BLaER1 (cell line): ENCODE measurements at regions not wholly inside any gene's neighbourhood (a gene's known extent, or its start where the extent isn't known, plus 50 kb on each side); places are given as distances from the start of the nearest gene placed in this dataset.

Experiments used
- H3K27ac ChIP-seq: shearing (Covaris generic); formaldehyde crosslinking; 2 replicates; pipeline ENCODE4 v1.8.1; 2022
- H3K27me3 ChIP-seq: shearing (Covaris generic); formaldehyde crosslinking; 2 replicates; pipeline ENCODE4 v1.8.1; 2022
- H3K36me3 ChIP-seq: shearing (Covaris generic); formaldehyde crosslinking; 2 replicates; pipeline ENCODE4 v1.8.1; 2022
- H3K4me1 ChIP-seq: shearing (Covaris generic); formaldehyde crosslinking; 2 replicates; pipeline ENCODE4 v1.8.1; 2022
- H3K4me2 ChIP-seq: shearing (Covaris generic); formaldehyde crosslinking; 2 replicates; pipeline ENCODE4 v1.8.1; 2022
- H3K4me3 ChIP-seq: shearing (Covaris generic); formaldehyde crosslinking; 2 replicates; pipeline ENCODE4 v1.8.1; 2022
- H3K9ac ChIP-seq: shearing (Covaris generic); formaldehyde crosslinking; 2 replicates; pipeline ENCODE4 v1.8.1; 2022
- H3K9me3 ChIP-seq: shearing (Covaris generic); formaldehyde crosslinking; 2 replicates; pipeline ENCODE4 v1.8.1; 2022
- H4K20me1 ChIP-seq: shearing (Covaris generic); formaldehyde crosslinking; 2 replicates; pipeline ENCODE4 v1.8.1; 2022
- Cebpa-rat ChIP-seq: shearing (Covaris generic); IDR thresholded peaks from 2 replicates; pipeline ENCODE4 v1.8.1; 2022

DNA sequence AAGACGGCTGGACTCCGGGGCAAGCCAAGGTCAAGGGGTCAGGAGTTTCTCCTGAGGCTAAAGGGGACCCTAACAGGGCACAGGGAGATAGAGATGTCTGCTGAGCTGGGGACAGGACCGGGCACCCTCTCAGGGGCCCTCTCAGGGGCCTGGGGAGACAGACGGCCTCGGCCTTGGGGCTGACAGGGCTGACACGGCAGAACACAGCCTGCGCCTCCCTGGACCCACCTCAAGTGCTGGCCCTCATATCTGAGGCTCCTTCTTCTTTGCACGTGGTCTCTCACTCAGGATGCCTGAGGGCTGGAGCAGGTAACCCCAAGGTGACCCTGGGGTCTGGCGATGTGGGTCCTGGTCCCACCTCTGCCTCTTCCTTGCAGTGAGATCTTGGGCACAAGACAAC, 186.9 kb upstream of the TNRC6C start:
- H3K36me3 ChIP-seq = no peaks in the 10 kb centered on the region
- no peak overlapping the region for H3K4me3 ChIP-seq
- no peaks in the 10 kb centered on the region for H3K9me3 ChIP-seq
- no peaks in the 10 kb centered on the region for H4K20me1 ChIP-seq
- no peak overlapping the region for H3K9ac ChIP-seq
- no peak for TF ChIP-seq Cebpa-rat
- no peak overlapping the region for H3K27ac ChIP-seq
- H3K27me3 ChIP-seq = no peaks in the 10 kb centered on the region
- H3K4me1 ChIP-seq = peaks cover 34% of the 10 kb centered on the region
- no peak overlapping the region for H3K4me2 ChIP-seq

DNA sequence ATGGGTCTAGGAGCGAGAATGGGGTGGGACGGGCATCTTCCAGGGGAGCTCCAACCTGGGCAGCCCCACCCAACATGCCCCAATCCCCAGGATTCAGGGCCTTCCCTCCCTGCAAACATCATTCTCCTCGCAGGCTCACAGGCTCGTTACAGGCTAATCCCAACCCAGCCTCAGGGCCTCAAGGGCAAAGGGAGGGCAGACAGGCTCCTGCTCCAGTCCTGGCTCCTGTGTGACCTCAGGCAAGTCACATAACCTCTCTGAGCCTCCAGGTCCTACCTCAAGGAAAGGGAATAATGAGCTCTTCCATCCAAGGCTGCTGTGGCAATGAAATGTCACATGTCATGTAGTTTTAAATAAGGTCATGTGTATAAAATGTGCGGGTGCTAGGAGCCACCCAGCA, 186.5 kb upstream of the TNRC6C start:
- H3K4me2 ChIP-seq = peak overlapping the region; percentile 73
- H3K9me3 ChIP-seq = no peaks in the 10 kb centered on the region
- no peak overlapping the region for H3K9ac ChIP-seq
- H3K4me1 ChIP-seq = peaks cover 34% of the 10 kb centered on the region
- no peak for TF ChIP-seq Cebpa-rat
- H3K36me3 ChIP-seq = no peaks in the 10 kb centered on the region
- no peaks in the 10 kb centered on the region for H3K27me3 ChIP-seq
- no peak overlapping the region for H3K4me3 ChIP-seq
- no peaks in the 10 kb centered on the region for H4K20me1 ChIP-seq
- no peak overlapping the region for H3K27ac ChIP-seq

DNA sequence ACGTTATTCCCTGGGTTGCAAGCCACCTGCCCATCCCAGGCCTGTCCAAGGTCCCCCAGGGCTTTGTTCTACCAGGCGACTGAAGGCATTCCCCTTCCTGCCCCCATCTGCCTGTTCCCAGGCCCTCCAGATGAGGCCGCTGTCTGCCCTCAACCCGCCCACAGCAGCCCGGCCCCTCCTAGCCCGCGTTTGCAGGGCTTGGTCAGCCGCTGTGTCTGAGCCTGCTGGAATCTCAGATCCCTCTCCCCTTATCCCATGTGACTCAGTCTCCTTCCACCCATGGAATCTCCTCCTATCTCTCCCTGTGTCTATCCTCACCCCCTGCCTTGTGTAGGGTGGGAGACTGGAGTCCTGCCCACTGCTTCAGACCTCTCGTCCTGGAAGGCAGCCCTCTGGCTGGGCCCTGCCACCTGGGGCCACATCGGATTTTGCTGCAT, 186.0 kb upstream of the TNRC6C start:
- peak overlapping the region; percentile 73 for H3K4me2 ChIP-seq
- TF ChIP-seq Cebpa-rat = no peak

DNA sequence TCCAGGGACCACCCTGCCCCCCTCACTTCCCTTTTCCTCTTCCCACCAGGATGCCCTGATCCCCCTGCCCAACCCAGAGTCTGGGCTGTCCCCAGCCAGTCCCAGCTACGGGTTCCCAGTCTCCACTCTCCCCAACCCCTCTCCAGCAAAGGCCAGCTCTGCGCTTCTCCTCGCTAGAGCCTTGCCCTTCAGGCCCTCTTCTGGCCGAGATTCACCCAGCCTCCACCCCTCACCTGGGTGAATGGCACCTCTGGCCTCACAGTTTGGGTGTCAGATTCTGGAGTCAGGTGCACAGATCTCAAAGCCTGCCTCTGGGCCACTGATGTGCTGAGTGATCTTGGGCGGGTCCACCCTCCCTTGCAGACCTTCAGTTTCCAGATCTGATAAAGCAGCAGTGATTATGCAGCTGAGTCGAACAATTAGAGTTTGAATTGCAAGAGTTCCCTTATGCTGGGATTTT, 185.6 kb upstream of the TNRC6C start:
- Histone ChIP-seq H3K27ac (no peak overlapping the region), H3K9me3 (no peaks in the 10 kb centered on the region), H3K27me3 (no peaks in the 10 kb centered on the region), H3K4me1 (peaks cover 38% of the 10 kb centered on the region), H3K36me3 (no peaks in the 10 kb centered on the region), H3K4me3 (no peak overlapping the region), H3K9ac (peak overlapping the region; percentile 15; the same call in 1 of the 2 replicates), H4K20me1 (no peaks in the 10 kb centered on the region), H3K4me2 (peak overlapping the region; percentile 73)
- TF ChIP-seq Cebpa-rat = no peak

More for the DNA sequence above, 186.0 kb upstream of the TNRC6C start:
- peaks cover 34% of the 10 kb centered on the region for H3K4me1 ChIP-seq
- H3K36me3 ChIP-seq = no peaks in the 10 kb centered on the region
- peak overlapping the region; percentile 15; the same call in 1 of the 2 replicates for H3K9ac ChIP-seq
- H3K4me3 ChIP-seq = no peak overlapping the region
- no peaks in the 10 kb centered on the region for H3K27me3 ChIP-seq
- H3K9me3 ChIP-seq = no peaks in the 10 kb centered on the region
- no peak overlapping the region for H3K27ac ChIP-seq
- no peaks in the 10 kb centered on the region for H4K20me1 ChIP-seq

DNA sequence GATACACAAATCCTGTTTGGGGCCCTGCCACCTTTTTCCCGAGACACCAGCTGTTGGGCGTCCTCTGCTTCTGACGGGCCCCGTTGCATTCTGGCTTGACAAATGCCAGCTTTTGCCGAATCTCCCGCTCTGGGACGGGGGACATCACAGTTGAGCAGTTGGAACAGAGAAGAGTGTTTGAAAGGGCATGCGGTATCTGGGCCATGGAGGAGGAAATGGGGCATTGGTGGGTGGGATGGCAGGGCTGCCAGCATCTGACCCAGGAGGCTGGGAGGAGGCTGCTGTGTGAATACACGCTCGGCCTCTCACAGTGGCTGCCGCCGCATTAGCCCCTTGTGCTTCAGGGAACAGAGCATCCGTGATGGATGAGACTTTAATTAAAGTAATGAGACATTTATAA, 184.3 kb upstream of the TNRC6C start:
- no peaks in the 10 kb centered on the region for H3K36me3 ChIP-seq
- no peaks in the 10 kb centered on the region for H3K9me3 ChIP-seq
- H3K27me3 ChIP-seq = no peaks in the 10 kb centered on the region
- no peaks in the 10 kb centered on the region for H4K20me1 ChIP-seq
- TF ChIP-seq Cebpa-rat = no peak
- H3K9ac ChIP-seq = no peak overlapping the region
- no peak overlapping the region for H3K4me3 ChIP-seq
- peaks cover 46% of the 10 kb centered on the region for H3K4me1 ChIP-seq
- H3K27ac ChIP-seq = no peak overlapping the region
- no peak overlapping the region for H3K4me2 ChIP-seq

DNA sequence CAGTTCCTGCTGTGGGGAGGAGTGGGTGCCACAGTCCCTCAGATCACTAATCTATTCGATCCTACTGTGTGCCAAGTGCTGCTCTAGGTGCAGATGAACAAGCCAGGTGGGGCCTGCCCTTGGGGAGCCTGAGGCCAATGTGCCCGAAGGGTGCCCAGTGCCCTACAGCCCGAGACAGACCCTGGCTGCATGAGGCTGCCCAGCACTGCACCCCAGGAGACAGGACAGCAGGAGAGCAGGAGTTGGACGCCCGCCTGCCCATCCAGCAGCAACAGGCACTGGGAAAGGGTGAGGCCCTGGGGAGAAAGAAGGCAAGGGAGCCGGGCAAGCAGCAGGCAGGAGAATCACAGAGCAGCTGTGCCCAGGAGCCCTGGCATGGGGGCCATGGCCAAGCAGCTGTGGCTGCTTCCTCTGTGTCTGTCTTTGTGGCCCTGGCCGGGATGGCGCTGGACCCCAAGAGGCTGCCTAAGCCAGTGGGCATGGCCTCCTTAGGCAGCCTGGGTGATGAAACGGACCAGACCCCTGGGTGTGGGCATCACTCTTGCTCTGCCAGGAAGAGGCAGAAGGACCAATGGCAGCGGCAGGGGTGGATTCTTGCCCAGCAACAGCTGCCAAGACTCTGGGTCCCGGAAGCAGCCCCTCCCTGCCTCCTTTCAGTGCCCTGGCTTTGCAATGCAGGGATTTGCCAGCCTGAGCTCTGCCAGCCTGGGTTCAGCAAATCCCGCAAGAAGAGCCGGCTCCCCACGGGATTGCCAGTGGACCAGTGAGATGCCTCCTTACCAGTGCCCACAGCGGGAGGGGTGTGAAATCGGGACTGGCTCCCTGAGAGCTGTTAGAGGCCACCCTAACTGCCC, 179.6 kb upstream of the TNRC6C start:
- Histone ChIP-seq H3K27ac (no peak overlapping the region; the same call in 1 of the 2 replicates), H3K9me3 (no peaks in the 10 kb centered on the region), H3K36me3 (no peaks in the 10 kb centered on the region), H3K4me3 (no peak overlapping the region), H4K20me1 (no peaks in the 10 kb centered on the region), H3K4me2 (peak overlapping the region; percentile 42), H3K9ac (no peak overlapping the region), H3K27me3 (no peaks in the 10 kb centered on the region), H3K4me1 (peaks cover 36% of the 10 kb centered on the region)
- TF ChIP-seq Cebpa-rat = no peak

DNA sequence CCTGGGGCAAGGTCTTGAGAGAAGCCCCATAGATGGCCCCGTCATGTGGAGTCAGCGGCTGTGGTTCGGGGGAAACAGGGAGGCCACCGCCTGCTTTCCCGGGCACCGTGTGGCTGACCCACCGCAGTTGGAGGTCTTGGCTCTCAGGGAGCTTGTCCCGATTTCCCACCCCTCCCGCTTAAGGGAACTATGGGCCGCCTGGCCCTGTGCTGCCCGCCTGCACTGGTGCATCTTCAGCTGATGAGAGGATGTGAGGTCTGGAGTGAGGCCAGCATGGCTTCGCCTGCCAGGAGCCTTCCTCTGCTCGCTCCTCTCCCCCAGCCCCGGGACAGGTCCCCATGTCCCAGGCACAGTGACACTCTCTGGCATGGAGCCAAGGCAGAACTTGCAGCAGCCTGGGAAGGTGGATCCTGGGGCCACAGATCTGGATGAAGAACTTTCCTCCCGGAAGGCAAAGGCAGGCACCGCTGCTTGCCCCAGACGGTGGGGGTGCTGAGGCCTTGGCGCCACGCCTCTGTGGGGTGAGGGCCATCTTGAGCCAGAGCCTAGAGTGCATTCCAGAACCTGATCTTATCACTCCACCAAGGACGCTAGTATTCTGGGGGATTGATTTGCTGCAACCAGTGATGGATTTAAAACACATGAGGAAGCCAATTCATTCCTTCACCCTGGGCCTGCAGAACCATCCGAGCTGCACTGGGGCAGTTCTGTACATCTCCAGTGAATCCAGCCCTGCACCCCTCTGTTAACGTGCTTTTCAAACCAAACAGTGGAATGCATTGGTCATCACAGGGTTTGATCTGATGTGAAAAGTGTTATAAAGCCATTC, 178.6 kb upstream of the TNRC6C start:
- no peaks in the 10 kb centered on the region for H3K27me3 ChIP-seq
- H3K36me3 ChIP-seq = no peaks in the 10 kb centered on the region
- H3K4me1 ChIP-seq = peaks cover 36% of the 10 kb centered on the region
- no peak overlapping the region; the same call in 1 of the 2 replicates for H3K27ac ChIP-seq
- H3K9me3 ChIP-seq = no peaks in the 10 kb centered on the region
- H3K4me2 ChIP-seq = peak overlapping the region; percentile 42
- H4K20me1 ChIP-seq = no peaks in the 10 kb centered on the region
- H3K9ac ChIP-seq = no peak overlapping the region
- TF ChIP-seq Cebpa-rat = no peak
- no peak overlapping the region for H3K4me3 ChIP-seq

DNA sequence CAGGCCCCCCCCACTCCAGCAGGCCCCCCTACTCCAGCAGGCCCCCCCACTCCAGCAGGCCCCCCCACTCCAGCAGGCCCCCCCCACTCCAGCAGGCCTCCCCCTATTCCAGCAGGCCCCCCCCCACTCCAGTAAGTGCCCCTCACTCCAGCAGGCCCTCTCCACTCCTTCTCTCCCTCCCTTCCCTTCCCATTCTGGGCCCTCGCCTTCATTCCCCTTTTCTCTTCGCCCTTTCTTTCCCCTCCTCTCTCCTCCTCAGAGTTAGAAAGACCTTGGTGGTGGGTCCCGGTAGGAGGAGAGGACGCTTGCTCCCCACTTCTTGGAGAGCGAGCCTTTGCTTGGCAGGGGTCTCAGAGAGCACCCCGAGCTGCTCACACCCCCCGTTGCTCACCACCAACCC, 177.0 kb upstream of the TNRC6C start:
- H3K9ac ChIP-seq = no peak overlapping the region
- H3K27ac ChIP-seq = no peak overlapping the region
- H3K4me1 ChIP-seq = peaks cover 36% of the 10 kb centered on the region
- no peaks in the 10 kb centered on the region for H3K9me3 ChIP-seq
- H3K4me3 ChIP-seq = no peak overlapping the region
- no peaks in the 10 kb centered on the region for H3K27me3 ChIP-seq
- no peak overlapping the region for H3K4me2 ChIP-seq
- no peaks in the 10 kb centered on the region for H4K20me1 ChIP-seq
- no peaks in the 10 kb centered on the region for H3K36me3 ChIP-seq
- TF ChIP-seq Cebpa-rat = no peak

DNA sequence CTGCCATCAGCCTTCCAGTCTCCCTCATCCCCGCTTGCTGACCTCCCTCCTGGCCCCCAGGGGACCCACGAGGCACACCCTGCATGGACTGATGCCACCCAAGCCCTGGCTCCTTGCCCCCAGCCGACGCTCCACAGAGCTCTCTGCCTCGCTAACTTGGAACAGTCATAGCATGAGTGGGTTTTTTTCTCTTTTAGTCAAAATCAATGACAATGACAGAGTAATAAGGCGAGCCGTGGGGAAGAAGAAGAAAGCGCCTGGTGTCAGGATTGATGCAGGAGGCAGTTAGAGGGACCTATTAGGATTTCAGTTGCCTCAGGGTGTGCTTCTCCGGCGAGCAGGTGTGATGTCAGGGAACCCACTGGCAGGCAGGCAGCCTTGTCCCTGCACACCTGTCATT, 176.3 kb upstream of the TNRC6C start:
- no peak overlapping the region for H3K27ac ChIP-seq
- H3K9me3 ChIP-seq = no peaks in the 10 kb centered on the region
- H3K9ac ChIP-seq = no peak overlapping the region
- H3K4me1 ChIP-seq = peaks cover 36% of the 10 kb centered on the region
- no peaks in the 10 kb centered on the region for H3K36me3 ChIP-seq
- TF ChIP-seq Cebpa-rat = no peak
- H4K20me1 ChIP-seq = no peaks in the 10 kb centered on the region
- H3K27me3 ChIP-seq = no peaks in the 10 kb centered on the region
- H3K4me2 ChIP-seq = no peak overlapping the region
- H3K4me3 ChIP-seq = no peak overlapping the region

DNA sequence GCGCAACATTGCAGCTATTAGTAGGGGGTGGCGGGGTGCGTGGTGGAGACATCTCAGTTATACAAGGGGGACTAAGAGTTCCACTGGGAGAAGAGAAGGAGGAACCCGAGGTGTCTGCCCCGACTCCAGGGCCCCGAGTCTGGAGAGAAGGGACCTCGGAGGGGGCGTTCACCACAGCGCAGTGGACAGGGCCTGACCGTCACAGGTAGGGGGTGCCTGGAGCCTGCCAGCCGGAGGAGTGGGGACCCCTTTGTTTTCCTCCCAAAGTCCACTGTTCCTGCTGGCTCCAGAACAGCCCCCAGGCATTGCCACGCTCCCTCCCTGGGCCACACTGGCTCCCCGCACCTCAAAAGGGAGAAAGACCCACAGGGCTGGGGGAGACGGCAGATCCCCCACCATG, 175.9 kb upstream of the TNRC6C start:
- Histone ChIP-seq H3K4me2 (no peak overlapping the region), H3K27me3 (no peaks in the 10 kb centered on the region), H3K4me1 (peaks cover 35% of the 10 kb centered on the region), H3K27ac (no peak overlapping the region), H3K9ac (no peak overlapping the region), H3K9me3 (no peaks in the 10 kb centered on the region), H4K20me1 (no peaks in the 10 kb centered on the region), H3K4me3 (no peak overlapping the region), H3K36me3 (no peaks in the 10 kb centered on the region)
- no peak for TF ChIP-seq Cebpa-rat
